Endothelial cell of umbilical vein (primary cell): ENCODE measurements at regions not wholly inside any gene's neighbourhood (a gene's known extent, or its start where the extent isn't known, plus 50 kb on each side); places are given as distances from the start of the nearest gene placed in this dataset.

Experiments used
- BruUV-seq: library from RNA; stranded (reverse); fragments of 400-500 nt; replicated peaks from 2 replicates; lab custom pipeline; 2021; lab: Mats Ljungman, UMichigan
- CTCF ChIA-PET: fragments of 300-600, 350-600 bp; sonication (Branson Sonifier 250); formaldehyde crosslinking; loops from one replicate; lab custom pipeline; 2021; ENCODE audit warnings: antibody characterized with exemption, inconsistent platforms; lab: Charles Lee
- POLR2A ChIA-PET: fragments of 300-600, 350-600 bp; sonication (Branson Sonifier 250); formaldehyde crosslinking; loops from one replicate; lab custom pipeline; 2021; ENCODE audit warnings: antibody characterized with exemption, inconsistent platforms; lab: Charles Lee
- DNase-seq: peaks from one replicate; pipeline ENCODE4 v3.0.0-alpha.2; 2011; ENCODE audit warnings: low read depth, low spot score
- FAIRE-seq: peaks from 2 replicates; lab custom pipeline; 2011; peaks lifted over from hg19 to GRCh38; lab: Jason Lieb, UNC
- H2AFZ ChIP-seq: 2 replicates; pipeline ENCODE4 v1.6.0; 2012; ENCODE audit warnings: low read depth, low read length, control low read depth, inconsistent platforms
- H3K27ac ChIP-seq: 2 replicates; pipeline ENCODE4 v1.5.1; 2011; ENCODE audit warnings: low read depth, mild to moderate bottlenecking, control low read depth, low read length, moderate library complexity; ENCODE audit not compliant: insufficient read depth
- H3K27me3 ChIP-seq, 2 experiments: 2 replicates each; pipeline versions ENCODE4 v1.6.0 to v1.6.1; 2011; ENCODE audit warnings: low read length in 2 of 2, mixed read lengths in 1 of 2; ENCODE audit not compliant: control insufficient read depth in 2 of 2, insufficient read depth in 2 of 2
- H3K36me3 ChIP-seq, 2 experiments: 2 replicates in 1 of 2; 3 replicates in 1 of 2; pipeline ENCODE4 v1.5.1; 2011; ENCODE audit warnings: low read length in 2 of 2, mild to moderate bottlenecking in 1 of 2, moderate library complexity in 1 of 2; ENCODE audit not compliant: control insufficient read depth in 2 of 2, insufficient read depth in 2 of 2; ENCODE audit errors: extremely low read depth in 1 of 2
- H3K4me1 ChIP-seq: 3 replicates; pipeline ENCODE4 v1.5.1; 2011; ENCODE audit warnings: mild to moderate bottlenecking, low read length; ENCODE audit not compliant: control insufficient read depth, insufficient read depth; ENCODE audit errors: extremely low read depth
- H3K4me2 ChIP-seq: 2 replicates; pipeline ENCODE4 v1.6.1; 2011; ENCODE audit warnings: low read length, control low read depth, mixed read lengths; ENCODE audit not compliant: insufficient read depth
- H3K4me3 ChIP-seq, 3 experiments: fragments of 200-600 bp in 1 of 3; sonication (generic), shearing (Covaris generic) in 1 of 3; replicated peaks in 1 of 3; 2 replicates each; pipeline ENCODE4 v1.5.1; 2011 to 2016; ENCODE audit warnings: control low read depth in 3 of 3, low read length in 3 of 3, mild to moderate bottlenecking in 2 of 3, inconsistent platforms in 1 of 3, low read depth in 1 of 3, moderate library complexity in 1 of 3; ENCODE audit not compliant: insufficient read depth in 1 of 3
- H3K79me2 ChIP-seq: 2 replicates; pipeline ENCODE4 v1.6.0; 2012; ENCODE audit warnings: low read length, inconsistent platforms; ENCODE audit not compliant: control insufficient read depth, insufficient read depth
- H3K9ac ChIP-seq: replicated peaks from 2 replicates; pipeline ENCODE3; 2011; ENCODE audit warnings: low read length, control low read depth; ENCODE audit not compliant: insufficient read depth; ENCODE audit errors: extremely low read depth
- H3K9me1 ChIP-seq: replicated peaks from 3 replicates; pipeline ENCODE4 v1.6.0; 2011; ENCODE audit warnings: mild to moderate bottlenecking, low read length; ENCODE audit not compliant: control insufficient read depth, insufficient read depth; ENCODE audit errors: extremely low read depth
- H3K9me3 ChIP-seq: replicated peaks from 2 replicates; pipeline ENCODE4 v1.5.1; 2012; ENCODE audit warnings: low read length, inconsistent platforms; ENCODE audit not compliant: control insufficient read depth, insufficient read depth
- H4K20me1 ChIP-seq: replicated peaks from 2 replicates; pipeline ENCODE3; 2011; ENCODE audit warnings: mild to moderate bottlenecking, low read length; ENCODE audit not compliant: control insufficient read depth, insufficient read depth; ENCODE audit errors: extremely low read depth
- EZH2 ChIP-seq: IDR thresholded peaks from 2 replicates; pipeline ENCODE4 v1.6.1; 2012; ENCODE audit warnings: borderline replicate concordance, low read depth, mild to moderate bottlenecking, moderate library complexity, low read length, inconsistent platforms; ENCODE audit not compliant: severe bottlenecking
- FOS ChIP-seq: IDR thresholded peaks from 2 replicates; pipeline ENCODE4 v1.6.1; 2011; ENCODE audit warnings: mild to moderate bottlenecking, low read length, moderate library complexity, borderline replicate concordance; ENCODE audit not compliant: insufficient read depth
- JUN ChIP-seq: IDR thresholded peaks from 2 replicates; pipeline ENCODE4 v1.6.1; 2011; ENCODE audit warnings: borderline replicate concordance, low read depth; ENCODE audit not compliant: insufficient read length, insufficient read depth
- MYC ChIP-seq: IDR thresholded peaks from one replicate; pipeline ENCODE4 v1.6.1; 2011; ENCODE audit warnings: mild to moderate bottlenecking, low read depth, low read length
- POLR2AphosphoS5 ChIP-seq: IDR thresholded peaks from 2 replicates; pipeline ENCODE4 v1.6.1; 2012; ENCODE audit warnings: low read depth, mild to moderate bottlenecking, control low read depth, low read length, moderate library complexity; ENCODE audit not compliant: insufficient read depth
- dilution Hi-C: fragments of 300-500 bp; cut with MboI; formaldehyde crosslinking; loops from one replicate; pipeline ENCODE4 v1.15.0; 2019; ENCODE audit warnings: low sequenced_read_pairs; ENCODE audit not compliant: extremely low pct_ligation_motif_present
- intact Hi-C: fragments of 100-400 bp; cut with micrococcal nuclease; formaldehyde crosslinking; loops from one replicate; pipeline ENCODE4 v1.10.0; 2022

DNA sequence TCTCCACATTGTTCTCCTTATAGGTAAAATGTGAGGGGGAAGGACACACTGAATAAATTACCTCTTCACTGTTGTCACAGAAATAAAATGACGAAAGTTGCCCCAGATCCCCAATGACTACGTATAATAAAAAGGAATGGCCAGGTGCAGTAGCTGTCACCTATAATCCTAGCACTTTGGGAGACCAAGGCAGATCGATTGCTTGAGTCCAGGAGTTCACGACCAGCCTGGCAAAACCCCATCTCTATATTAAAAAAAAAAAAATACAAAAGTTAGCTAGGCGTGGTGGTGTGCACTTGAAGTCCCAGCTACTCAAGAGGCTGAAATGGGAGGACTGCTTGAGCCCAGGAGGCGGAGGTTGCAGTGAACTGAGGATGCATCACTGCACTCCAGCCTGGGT is 82.2 kb upstream of the APC start:
- no peak overlapping the region for H2AFZ ChIP-seq
- no peaks in the 10 kb centered on the region for H3K36me3 ChIP-seq
- FAIRE-seq (no peak), DNase-seq (no peak)
- H3K4me3 ChIP-seq = no peak overlapping the region
- H3K4me1 ChIP-seq = no peaks in the 10 kb centered on the region
- peaks cover 0 to 2% of the 10 kb centered on the region in 2 experiments for H3K27me3 ChIP-seq
- ChIA-PET POLR2A (no interaction called here), CTCF (no interaction called here)
- no peak overlapping the region for H3K4me2 ChIP-seq
- no peaks in the 10 kb centered on the region for H4K20me1 ChIP-seq
- no peaks in the 10 kb centered on the region for H3K9me3 ChIP-seq
- no peak overlapping the region for H3K27ac ChIP-seq
- no peaks in the 10 kb centered on the region for H3K9me1 ChIP-seq
- H3K79me2 ChIP-seq = no peaks in the 10 kb centered on the region
- no TSS peak for BruUV-seq
- TF ChIP-seq POLR2AphosphoS5 = no peak
- no peak for TF ChIP-seq JUN
- TF ChIP-seq FOS = no peak
- no peak for TF ChIP-seq EZH2
- TF ChIP-seq MYC = no peak
- dilution Hi-C loops (no loop called here), intact Hi-C loops (no loop called here)
- no peak overlapping the region for H3K9ac ChIP-seq

DNA sequence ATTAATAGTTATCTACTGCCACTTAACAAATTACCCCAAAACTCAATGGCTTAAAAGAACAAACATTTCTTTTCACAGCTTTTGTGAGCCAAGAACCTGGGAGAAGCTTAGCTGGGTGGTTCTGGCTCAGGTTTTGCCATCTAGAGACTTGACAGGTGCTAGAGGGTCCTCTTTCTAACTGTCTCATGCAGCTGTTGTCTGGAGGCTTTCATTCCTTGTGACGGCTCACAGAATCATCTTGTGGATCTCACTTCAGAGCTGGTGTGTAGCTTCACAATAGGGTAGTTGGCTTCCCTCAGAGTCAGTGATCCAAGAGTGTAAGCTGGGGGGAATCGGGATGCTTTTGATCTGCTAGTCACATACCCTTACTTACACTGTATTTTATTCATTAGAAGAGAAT is 81.2 kb upstream of the APC start:
- Histone ChIP-seq H3K79me2 (no peaks in the 10 kb centered on the region), H3K36me3 (no peaks in the 10 kb centered on the region), H3K27me3 (peaks cover 0 to 5% of the 10 kb centered on the region in 2 experiments), H4K20me1 (no peaks in the 10 kb centered on the region), H3K9ac (no peak overlapping the region), H3K4me3 (no peak overlapping the region), H3K27ac (no peak overlapping the region), H3K9me3 (no peaks in the 10 kb centered on the region), H3K9me1 (no peaks in the 10 kb centered on the region), H3K4me2 (no peak overlapping the region), H3K4me1 (no peaks in the 10 kb centered on the region), H2AFZ (no peak overlapping the region)
- ChIA-PET CTCF (no interaction called here), POLR2A (no interaction called here)
- FAIRE-seq = no peak
- dilution Hi-C loops (no loop called here), intact Hi-C loops (no loop called here)
- no TSS peak for BruUV-seq
- TF ChIP-seq JUN = no peak
- DNase-seq = no peak
